HEK293 (cell line): ENCODE measurements at regions not wholly inside any gene's neighbourhood (a gene's known extent, or its start where the extent isn't known, plus 50 kb on each side); places are given as distances from the start of the nearest gene placed in this dataset.

Experiments used
- CTCF ChIA-PET: fragments of 350-600 bp; formaldehyde crosslinking; extraction: SDS; loops from one replicate; lab custom pipeline; 2021; ENCODE audit warnings: antibody characterized with exemption; lab: Yijun Ruan, JAX
- POLR2A ChIA-PET: fragments of 300-600 bp; formaldehyde crosslinking; extraction: SDS; loops from one replicate; lab custom pipeline; 2020; ENCODE audit warnings: antibody characterized with exemption, inconsistent platforms; lab: Yijun Ruan, JAX
- H3K27ac ChIP-seq: fragments of 200-500 bp; sonication (Bioruptor generic); 2 replicates; pipeline ENCODE4 v1.5.1; 2014; ENCODE audit warnings: low read depth, low read length, control low read depth, inconsistent platforms; ENCODE audit errors: extremely low read depth
- H3K36me3 ChIP-seq, 2 experiments: fragments of 200-500 bp in 1 of 2; sonication (Bioruptor generic) in 1 of 2; 1 replicate in 1 of 2; 2 replicates in 1 of 2; pipeline ENCODE4 v1.5.1; 2014 to 2017; ENCODE audit warnings: inconsistent platforms in 2 of 2, low read length in 2 of 2; ENCODE audit not compliant: control insufficient read depth in 2 of 2, insufficient read depth in 1 of 2
- H3K4me1 ChIP-seq: fragments of 200-500 bp; sonication (Bioruptor generic); 2 replicates; pipeline ENCODE4 v1.5.1; 2014; ENCODE audit warnings: mild to moderate bottlenecking, low read length, inconsistent platforms; ENCODE audit not compliant: control insufficient read depth, insufficient read depth
- H3K4me3 ChIP-seq: 2 replicates; pipeline ENCODE4 v1.5.1; 2011; ENCODE audit warnings: low read depth, mild to moderate bottlenecking, control low read depth, low read length, moderate library complexity
- H3K9me3 ChIP-seq: fragments of 200-500 bp; sonication (Bioruptor generic); 2 replicates; pipeline ENCODE4 v1.5.1; 2014; ENCODE audit warnings: low read depth, low read length, inconsistent platforms; ENCODE audit not compliant: control insufficient read depth, insufficient read depth
- MYNN ChIP-seq: fragments of 450-650 bp; formaldehyde crosslinking; IDR thresholded peaks from 2 replicates; pipeline ENCODE4 v1.5.1; 2016; ENCODE audit warnings: missing biosample characterization, missing genetic modification characterization, borderline replicate concordance
- PRDM1 ChIP-seq: fragments of 450-650 bp; formaldehyde crosslinking; IDR thresholded peaks from 2 replicates; pipeline ENCODE4; 2016; ENCODE audit warnings: missing biosample characterization, missing genetic modification characterization
- SCRT2 ChIP-seq: fragments of 450-650 bp; formaldehyde crosslinking; IDR thresholded peaks from 2 replicates; pipeline ENCODE4 v1.5.1; 2016; ENCODE audit warnings: missing biosample characterization, missing genetic modification characterization
- SETDB1 ChIP-seq: IDR thresholded peaks from one replicate; pipeline ENCODE4 v1.6.1; 2017; ENCODE audit warnings: mild to moderate bottlenecking, low read length, moderate library complexity, mixed read lengths; ENCODE audit not compliant: insufficient read length
- YY2 ChIP-seq: fragments of 450-650 bp; formaldehyde crosslinking; IDR thresholded peaks from 2 replicates; pipeline ENCODE4 v1.5.1; 2016; ENCODE audit warnings: missing biosample characterization, missing genetic modification characterization
- ZBTB11 ChIP-seq: fragments of 450-650 bp; formaldehyde crosslinking; conservative IDR thresholded peaks from 2 replicates; pipeline ENCODE4 v1.5.1; 2016; ENCODE audit warnings: low read depth, missing biosample characterization, missing genetic modification characterization
- ZFHX2 ChIP-seq: fragments of 450-650 bp; formaldehyde crosslinking; conservative IDR thresholded peaks from 2 replicates; pipeline ENCODE4 v1.5.1; 2016; ENCODE audit warnings: missing biosample characterization, missing genetic modification characterization
- ZFP37 ChIP-seq: fragments of 450-650 bp; formaldehyde crosslinking; IDR thresholded peaks from 2 replicates; pipeline ENCODE4 v1.5.1; 2016; ENCODE audit warnings: missing biosample characterization, missing genetic modification characterization
- ZNF10 ChIP-seq: fragments of 450-650 bp; formaldehyde crosslinking; IDR thresholded peaks from 2 replicates; pipeline ENCODE4 v1.5.1; 2017; ENCODE audit warnings: missing biosample characterization, missing genetic modification characterization
- ZNF174 ChIP-seq: fragments of 450-650 bp; formaldehyde crosslinking; IDR thresholded peaks from 2 replicates; pipeline ENCODE4 v1.5.0; 2017; ENCODE audit warnings: missing biosample characterization, mild to moderate bottlenecking, missing genetic modification characterization
- ZNF202 ChIP-seq: fragments of 450-650 bp; formaldehyde crosslinking; IDR thresholded peaks from 2 replicates; pipeline ENCODE4 v1.5.1; 2016; ENCODE audit warnings: missing biosample characterization, missing genetic modification characterization, borderline replicate concordance
- ZNF26 ChIP-seq: fragments of 450-650 bp; formaldehyde crosslinking; IDR thresholded peaks from 2 replicates; pipeline ENCODE4 v1.5.1; 2016; ENCODE audit warnings: missing biosample characterization, missing genetic modification characterization
- ZNF266 ChIP-seq: fragments of 450-650 bp; formaldehyde crosslinking; IDR thresholded peaks from 2 replicates; pipeline ENCODE4 v1.5.1; 2016; ENCODE audit warnings: missing biosample characterization, missing genetic modification characterization, low read depth
- ZNF354C ChIP-seq: fragments of 450-650 bp; formaldehyde crosslinking; IDR thresholded peaks from 2 replicates; pipeline ENCODE4 v1.5.1; 2016; ENCODE audit warnings: missing biosample characterization, missing genetic modification characterization, low read depth, borderline replicate concordance
- ZNF404 ChIP-seq: fragments of 450-650 bp; formaldehyde crosslinking; IDR thresholded peaks from 2 replicates; pipeline ENCODE4 v1.5.1; 2017; ENCODE audit warnings: missing biosample characterization, missing genetic modification characterization
- ZNF521 ChIP-seq: fragments of 450-650 bp; formaldehyde crosslinking; IDR thresholded peaks from 2 replicates; pipeline ENCODE4 v1.5.1; 2017; ENCODE audit warnings: missing biosample characterization, mild to moderate bottlenecking, missing genetic modification characterization
- ZNF555 ChIP-seq: fragments of 450-650 bp; formaldehyde crosslinking; conservative IDR thresholded peaks from 2 replicates; pipeline ENCODE4 v1.5.1; 2017; ENCODE audit warnings: missing biosample characterization, mild to moderate bottlenecking, missing genetic modification characterization, inconsistent platforms
- ZNF571 ChIP-seq: fragments of 450-650 bp; formaldehyde crosslinking; IDR thresholded peaks from 2 replicates; pipeline ENCODE4 v1.5.0; 2017; ENCODE audit warnings: missing biosample characterization, missing genetic modification characterization
- ZNF624 ChIP-seq: fragments of 450-650 bp; formaldehyde crosslinking; IDR thresholded peaks from 2 replicates; pipeline ENCODE4 v1.5.1; 2017; ENCODE audit warnings: missing biosample characterization, missing genetic modification characterization
- ZNF654 ChIP-seq: fragments of 450-650 bp; formaldehyde crosslinking; IDR thresholded peaks from 2 replicates; pipeline ENCODE4 v1.5.1; 2016; ENCODE audit warnings: low read depth, missing biosample characterization, missing genetic modification characterization
- ZNF76 ChIP-seq: fragments of 450-650 bp; formaldehyde crosslinking; IDR thresholded peaks from 2 replicates; pipeline ENCODE4; 2016; ENCODE audit warnings: low read depth, missing biosample characterization, missing genetic modification characterization, borderline replicate concordance
- ZNF785 ChIP-seq: fragments of 450-650 bp; formaldehyde crosslinking; IDR thresholded peaks from 2 replicates; pipeline ENCODE4 v1.5.1; 2016; ENCODE audit warnings: missing biosample characterization, missing genetic modification characterization
- ZNF837 ChIP-seq: fragments of 450-650 bp; formaldehyde crosslinking; IDR thresholded peaks from 2 replicates; pipeline ENCODE4 v1.5.1; 2016; ENCODE audit warnings: missing biosample characterization, missing genetic modification characterization
- TF ChIP-seq, protein P1 (sequence below): fragments of 450-650 bp; formaldehyde crosslinking; IDR thresholded peaks from 2 replicates; pipeline ENCODE4 v1.5.1; 2017; ENCODE audit warnings: missing biosample characterization, missing genetic modification characterization
- TF ChIP-seq, protein P2 (sequence below): fragments of 450-650 bp; formaldehyde crosslinking; IDR thresholded peaks from 2 replicates; pipeline ENCODE4 v1.5.1; 2016; ENCODE audit warnings: missing biosample characterization, missing genetic modification characterization
- TF ChIP-seq, protein P3 (sequence below): fragments of 450-650 bp; formaldehyde crosslinking; IDR thresholded peaks from 2 replicates; pipeline ENCODE4 v1.5.1; 2016; ENCODE audit warnings: missing biosample characterization, missing genetic modification characterization, borderline replicate concordance

- TF ChIP-seq ZNF837 (tag by site-specific recombination) (no peak), ZNF174 (tag by site-specific recombination) (no peak), PRDM1 (tag by site-specific recombination) (no peak), ZNF624 (tag by site-specific recombination) (no peak), ZNF654 (tag by site-specific recombination) (no peak), SETDB1 (no peak), SCRT2 (no peak), ZNF571 (tag by site-specific recombination) (no peak), ZFHX2 (tag by site-specific recombination) (no peak), ZNF521 (tag by site-specific recombination) (no peak), YY2 (tag by site-specific recombination) (no peak)
- TF ChIP-seq, protein P1, sequence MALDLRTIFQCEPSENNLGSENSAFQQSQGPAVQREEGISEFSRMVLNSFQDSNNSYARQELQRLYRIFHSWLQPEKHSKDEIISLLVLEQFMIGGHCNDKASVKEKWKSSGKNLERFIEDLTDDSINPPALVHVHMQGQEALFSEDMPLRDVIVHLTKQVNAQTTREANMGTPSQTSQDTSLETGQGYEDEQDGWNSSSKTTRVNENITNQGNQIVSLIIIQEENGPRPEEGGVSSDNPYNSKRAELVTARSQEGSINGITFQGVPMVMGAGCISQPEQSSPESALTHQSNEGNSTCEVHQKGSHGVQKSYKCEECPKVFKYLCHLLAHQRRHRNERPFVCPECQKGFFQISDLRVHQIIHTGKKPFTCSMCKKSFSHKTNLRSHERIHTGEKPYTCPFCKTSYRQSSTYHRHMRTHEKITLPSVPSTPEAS (tag by site-specific recombination): no peak
Observed at GRCh38 chr11:15730995-15731385, 616.3 kb downstream of the INSC start (continued).

- H3K27ac ChIP-seq: no peak overlapping the region
- no peak overlapping the region for H3K4me3 ChIP-seq
- no peaks in the 10 kb centered on the region for H3K9me3 ChIP-seq
- TF ChIP-seq ZFP37 (tag by site-specific recombination) (no peak), ZNF202 (tag by site-specific recombination) (no peak), ZNF266 (tag by site-specific recombination) (no peak), ZNF26 (tag by site-specific recombination) (no peak), ZNF10 (tag by site-specific recombination) (no peak), MYNN (tag by site-specific recombination) (no peak), ZNF404 (tag by site-specific recombination) (no peak), ZNF555 (tag by site-specific recombination) (no peak), ZBTB11 (tag by site-specific recombination) (no peak), ZNF76 (no peak), ZNF785 (tag by site-specific recombination) (no peak), ZNF354C (tag by site-specific recombination) (no peak)
- TF ChIP-seq, protein P2, sequence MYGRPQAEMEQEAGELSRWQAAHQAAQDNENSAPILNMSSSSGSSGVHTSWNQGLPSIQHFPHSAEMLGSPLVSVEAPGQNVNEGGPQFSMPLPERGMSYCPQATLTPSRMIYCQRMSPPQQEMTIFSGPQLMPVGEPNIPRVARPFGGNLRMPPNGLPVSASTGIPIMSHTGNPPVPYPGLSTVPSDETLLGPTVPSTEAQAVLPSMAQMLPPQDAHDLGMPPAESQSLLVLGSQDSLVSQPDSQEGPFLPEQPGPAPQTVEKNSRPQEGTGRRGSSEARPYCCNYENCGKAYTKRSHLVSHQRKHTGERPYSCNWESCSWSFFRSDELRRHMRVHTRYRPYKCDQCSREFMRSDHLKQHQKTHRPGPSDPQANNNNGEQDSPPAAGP (tag by site-specific recombination): no peak
- TF ChIP-seq, protein P3, sequence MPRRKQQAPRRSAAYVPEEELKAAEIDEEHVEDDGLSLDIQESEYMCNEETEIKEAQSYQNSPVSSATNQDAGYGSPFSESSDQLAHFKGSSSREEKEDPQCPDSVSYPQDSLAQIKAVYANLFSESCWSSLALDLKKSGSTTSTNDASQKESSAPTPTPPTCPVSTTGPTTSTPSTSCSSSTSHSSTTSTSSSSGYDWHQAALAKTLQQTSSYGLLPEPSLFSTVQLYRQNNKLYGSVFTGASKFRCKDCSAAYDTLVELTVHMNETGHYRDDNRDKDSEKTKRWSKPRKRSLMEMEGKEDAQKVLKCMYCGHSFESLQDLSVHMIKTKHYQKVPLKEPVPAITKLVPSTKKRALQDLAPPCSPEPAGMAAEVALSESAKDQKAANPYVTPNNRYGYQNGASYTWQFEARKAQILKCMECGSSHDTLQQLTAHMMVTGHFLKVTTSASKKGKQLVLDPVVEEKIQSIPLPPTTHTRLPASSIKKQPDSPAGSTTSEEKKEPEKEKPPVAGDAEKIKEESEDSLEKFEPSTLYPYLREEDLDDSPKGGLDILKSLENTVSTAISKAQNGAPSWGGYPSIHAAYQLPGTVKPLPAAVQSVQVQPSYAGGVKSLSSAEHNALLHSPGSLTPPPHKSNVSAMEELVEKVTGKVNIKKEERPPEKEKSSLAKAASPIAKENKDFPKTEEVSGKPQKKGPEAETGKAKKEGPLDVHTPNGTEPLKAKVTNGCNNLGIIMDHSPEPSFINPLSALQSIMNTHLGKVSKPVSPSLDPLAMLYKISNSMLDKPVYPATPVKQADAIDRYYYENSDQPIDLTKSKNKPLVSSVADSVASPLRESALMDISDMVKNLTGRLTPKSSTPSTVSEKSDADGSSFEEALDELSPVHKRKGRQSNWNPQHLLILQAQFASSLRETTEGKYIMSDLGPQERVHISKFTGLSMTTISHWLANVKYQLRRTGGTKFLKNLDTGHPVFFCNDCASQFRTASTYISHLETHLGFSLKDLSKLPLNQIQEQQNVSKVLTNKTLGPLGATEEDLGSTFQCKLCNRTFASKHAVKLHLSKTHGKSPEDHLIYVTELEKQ (tag by site-specific recombination): no peak
- no peaks in the 10 kb centered on the region for H3K36me3 ChIP-seq
- H3K4me1 ChIP-seq: no peaks in the 10 kb centered on the region
- CTCF ChIA-PET: no interaction called here
- POLR2A ChIA-PET: no interaction called here
Observed at GRCh38 chr11:15735706-15736105, 620.6 kb downstream of the SOX6 start.
